ENCODE measurements at regions not wholly inside any gene's neighbourhood (a gene's known extent, or its start where the extent isn't known, plus 50 kb on each side); places are given as distances from the start of the nearest gene placed in this dataset.

- Histone ChIP-seq H3K27ac (ENCODE audit: low read depth, low read length, severe bottlenecking) (no peak overlapping the region), H3K4me3 (ENCODE audit: extremely low read depth, insufficient read depth, low read length, poor library complexity, severe bottlenecking) (no peak overlapping the region), H3K36me3 (ENCODE audit: control insufficient read depth, insufficient read depth, low read length) (no peaks in the 10 kb centered on the region), H3K4me1 (ENCODE audit: control insufficient read depth, insufficient read depth, low read length, poor library complexity, severe bottlenecking) (no peaks in the 10 kb centered on the region), H3K9me3 (ENCODE audit: control insufficient read depth, low read length) (no peaks in the 10 kb centered on the region)
- 78 to 96% methylated on average over 4 to 6 of the region's 7 CpGs for WGBS, 2 experiments (ENCODE audit: insufficient coverage in 2 of 2)
These were observed 356.1 kb upstream of the KIF2A start for GRCh38 chr5:61949679-61950435.

GRCh38 chr5:61951295-61951694 lies 354.7 kb upstream of the KIF2A start:
- no peak overlapping the region for H3K4me3 ChIP-seq (ENCODE audit: extremely low read depth, insufficient read depth, low read length, poor library complexity, severe bottlenecking)
- no peaks in the 10 kb centered on the region for H3K9me3 ChIP-seq (ENCODE audit: control insufficient read depth, low read length)
- H3K27ac ChIP-seq (ENCODE audit: low read depth, low read length, severe bottlenecking) = no peak overlapping the region
- 92 to 97% methylated on average over 3 of the region's 3 CpGs for WGBS, 2 experiments (ENCODE audit: insufficient coverage in 2 of 2)
- no peaks in the 10 kb centered on the region for H3K36me3 ChIP-seq (ENCODE audit: control insufficient read depth, insufficient read depth, low read length)
- no peaks in the 10 kb centered on the region for H3K4me1 ChIP-seq (ENCODE audit: control insufficient read depth, insufficient read depth, low read length, poor library complexity, severe bottlenecking)

GRCh38 chr5:61953913-61954312 lies 352.1 kb upstream of the KIF2A start:
- no peak overlapping the region for H3K4me3 ChIP-seq (ENCODE audit: extremely low read depth, insufficient read depth, low read length, poor library complexity, severe bottlenecking)
- no peaks in the 10 kb centered on the region for H3K36me3 ChIP-seq (ENCODE audit: control insufficient read depth, insufficient read depth, low read length)
- H3K4me1 ChIP-seq (ENCODE audit: control insufficient read depth, insufficient read depth, low read length, poor library complexity, severe bottlenecking) = no peaks in the 10 kb centered on the region
- H3K9me3 ChIP-seq (ENCODE audit: control insufficient read depth, low read length) = no peaks in the 10 kb centered on the region
- 73% methylated on average over 2 to 3 of the region's 3 CpGs for WGBS, 2 experiments (ENCODE audit: insufficient coverage in 2 of 2)
- no peak overlapping the region for H3K27ac ChIP-seq (ENCODE audit: low read depth, low read length, severe bottlenecking)

GRCh38 chr5:61964201-61964600 lies 341.8 kb upstream of the KIF2A start:
- WGBS, 2 experiments (ENCODE audit: insufficient coverage in 2 of 2) = 100% methylated on average over 2 of the region's 2 CpGs; no CpG with 5 or more reads in 1 of the 2 experiments
- H3K9me3 ChIP-seq (ENCODE audit: control insufficient read depth, low read length) = no peaks in the 10 kb centered on the region
- H3K4me1 ChIP-seq (ENCODE audit: control insufficient read depth, insufficient read depth, low read length, poor library complexity, severe bottlenecking) = peaks cover 32% of the 10 kb centered on the region
- no peaks in the 10 kb centered on the region for H3K36me3 ChIP-seq (ENCODE audit: control insufficient read depth, insufficient read depth, low read length)
- H3K27ac ChIP-seq (ENCODE audit: low read depth, low read length, severe bottlenecking) = peak overlapping the region; percentile 48
- no peak overlapping the region for H3K4me3 ChIP-seq (ENCODE audit: extremely low read depth, insufficient read depth, low read length, poor library complexity, severe bottlenecking)

- H3K27ac ChIP-seq (ENCODE audit: low read depth, low read length, severe bottlenecking) = no peak overlapping the region
- H3K36me3 ChIP-seq (ENCODE audit: control insufficient read depth, insufficient read depth, low read length) = no peaks in the 10 kb centered on the region
- H3K4me3 ChIP-seq (ENCODE audit: extremely low read depth, insufficient read depth, low read length, poor library complexity, severe bottlenecking) = no peak overlapping the region
- no peaks in the 10 kb centered on the region for H3K9me3 ChIP-seq (ENCODE audit: control insufficient read depth, low read length)
- peaks cover 33% of the 10 kb centered on the region for H3K4me1 ChIP-seq (ENCODE audit: control insufficient read depth, insufficient read depth, low read length, poor library complexity, severe bottlenecking)
- 100% methylated on average over 1 of the region's 1 CpG; no CpG with 5 or more reads in 1 of the 2 experiments for WGBS, 2 experiments (ENCODE audit: insufficient coverage in 2 of 2)
These were observed 340.9 kb upstream of the KIF2A start for GRCh38 chr5:61965069-61965468.

- Histone ChIP-seq H3K36me3 (ENCODE audit: control insufficient read depth, insufficient read depth, low read length) (no peaks in the 10 kb centered on the region), H3K4me3 (ENCODE audit: extremely low read depth, insufficient read depth, low read length, poor library complexity, severe bottlenecking) (no peak overlapping the region), H3K27ac (ENCODE audit: low read depth, low read length, severe bottlenecking) (no peak overlapping the region), H3K9me3 (ENCODE audit: control insufficient read depth, low read length) (no peaks in the 10 kb centered on the region), H3K4me1 (ENCODE audit: control insufficient read depth, insufficient read depth, low read length, poor library complexity, severe bottlenecking) (peaks cover 33% of the 10 kb centered on the region)
- 91 to 92% methylated on average over 3 to 4 of the region's 5 CpGs for WGBS, 2 experiments (ENCODE audit: insufficient coverage in 2 of 2)
These were observed 340.5 kb upstream of the KIF2A start for GRCh38 chr5:61965490-61965889.

GRCh38 chr5:61966296-61966955 lies 339.6 kb upstream of the KIF2A start:
- peak overlapping the region; percentile 90 for H3K27ac ChIP-seq (ENCODE audit: low read depth, low read length, severe bottlenecking)
- 67% methylated on average over 1 of the region's 1 CpG; no CpG with 5 or more reads in 1 of the 2 experiments for WGBS, 2 experiments (ENCODE audit: insufficient coverage in 2 of 2)

GRCh38 chr5:61966997-61967396 lies 339.0 kb upstream of the KIF2A start:
- Histone ChIP-seq H3K27ac (ENCODE audit: low read depth, low read length, severe bottlenecking) (peak overlapping the region; percentile 90), H3K36me3 (ENCODE audit: control insufficient read depth, insufficient read depth, low read length) (no peaks in the 10 kb centered on the region), H3K4me1 (ENCODE audit: control insufficient read depth, insufficient read depth, low read length, poor library complexity, severe bottlenecking) (peaks cover 33% of the 10 kb centered on the region), H3K9me3 (ENCODE audit: control insufficient read depth, low read length) (no peaks in the 10 kb centered on the region), H3K4me3 (ENCODE audit: extremely low read depth, insufficient read depth, low read length, poor library complexity, severe bottlenecking) (no peak overlapping the region)
- WGBS, 2 experiments (ENCODE audit: insufficient coverage in 2 of 2) = 82 to 86% methylated on average over 3 to 6 of the region's 8 CpGs

More at GRCh38 chr5:61966296-61966955, 339.6 kb upstream of the KIF2A start:
- Histone ChIP-seq H3K36me3 (ENCODE audit: control insufficient read depth, insufficient read depth, low read length) (no peaks in the 10 kb centered on the region), H3K4me1 (ENCODE audit: control insufficient read depth, insufficient read depth, low read length, poor library complexity, severe bottlenecking) (peaks cover 33% of the 10 kb centered on the region), H3K9me3 (ENCODE audit: control insufficient read depth, low read length) (no peaks in the 10 kb centered on the region), H3K4me3 (ENCODE audit: extremely low read depth, insufficient read depth, low read length, poor library complexity, severe bottlenecking) (no peak overlapping the region)

GRCh38 chr5:61967681-61968080 lies 338.3 kb upstream of the KIF2A start:
- WGBS, 2 experiments (ENCODE audit: insufficient coverage in 2 of 2) = 82 to 92% methylated on average over 2 of the region's 3 CpGs
- no peaks in the 10 kb centered on the region for H3K36me3 ChIP-seq (ENCODE audit: control insufficient read depth, insufficient read depth, low read length)
- H3K9me3 ChIP-seq (ENCODE audit: control insufficient read depth, low read length) = no peaks in the 10 kb centered on the region
- H3K4me3 ChIP-seq (ENCODE audit: extremely low read depth, insufficient read depth, low read length, poor library complexity, severe bottlenecking) = no peak overlapping the region
- H3K27ac ChIP-seq (ENCODE audit: low read depth, low read length, severe bottlenecking) = no peak overlapping the region
- peaks cover 33% of the 10 kb centered on the region for H3K4me1 ChIP-seq (ENCODE audit: control insufficient read depth, insufficient read depth, low read length, poor library complexity, severe bottlenecking)

GRCh38 chr5:61969347-61969746 lies 336.7 kb upstream of the KIF2A start:
- Histone ChIP-seq H3K9me3 (ENCODE audit: control insufficient read depth, low read length) (no peaks in the 10 kb centered on the region), H3K27ac (ENCODE audit: low read depth, low read length, severe bottlenecking) (peak overlapping the region; percentile 75), H3K4me1 (ENCODE audit: control insufficient read depth, insufficient read depth, low read length, poor library complexity, severe bottlenecking) (peaks cover 33% of the 10 kb centered on the region), H3K4me3 (ENCODE audit: extremely low read depth, insufficient read depth, low read length, poor library complexity, severe bottlenecking) (no peak overlapping the region), H3K36me3 (ENCODE audit: control insufficient read depth, insufficient read depth, low read length) (no peaks in the 10 kb centered on the region)
- no CpG with 5 or more reads among the region's 2 CpGs for WGBS, 2 experiments (ENCODE audit: insufficient coverage in 2 of 2)

- Histone ChIP-seq H3K4me1 (ENCODE audit: control insufficient read depth, insufficient read depth, low read length, poor library complexity, severe bottlenecking) (peaks cover 33% of the 10 kb centered on the region), H3K36me3 (ENCODE audit: control insufficient read depth, insufficient read depth, low read length) (no peaks in the 10 kb centered on the region), H3K4me3 (ENCODE audit: extremely low read depth, insufficient read depth, low read length, poor library complexity, severe bottlenecking) (no peak overlapping the region), H3K9me3 (ENCODE audit: control insufficient read depth, low read length) (no peaks in the 10 kb centered on the region), H3K27ac (ENCODE audit: low read depth, low read length, severe bottlenecking) (peak overlapping the region; percentile 75)
- 100% methylated on average over 2 of the region's 2 CpGs; no CpG with 5 or more reads in 1 of the 2 experiments for WGBS, 2 experiments (ENCODE audit: insufficient coverage in 2 of 2)
These were observed 336.3 kb upstream of the KIF2A start for GRCh38 chr5:61969755-61970154.

Data from mesodermal cell (in vitro differentiated cells).